Umbilical cord (tissue), 1 donor: ENCODE measurements at regions not wholly inside any gene's neighbourhood (a gene's known extent, or its start where the extent isn't known, plus 50 kb on each side); places are given as distances from the start of the nearest gene placed in this dataset.

Experiments
- DNase-seq: peaks from one replicate; pipeline ENCODE4 v3.0.0-alpha.2; 2015; ENCODE audit warnings: low spot score

DNA sequence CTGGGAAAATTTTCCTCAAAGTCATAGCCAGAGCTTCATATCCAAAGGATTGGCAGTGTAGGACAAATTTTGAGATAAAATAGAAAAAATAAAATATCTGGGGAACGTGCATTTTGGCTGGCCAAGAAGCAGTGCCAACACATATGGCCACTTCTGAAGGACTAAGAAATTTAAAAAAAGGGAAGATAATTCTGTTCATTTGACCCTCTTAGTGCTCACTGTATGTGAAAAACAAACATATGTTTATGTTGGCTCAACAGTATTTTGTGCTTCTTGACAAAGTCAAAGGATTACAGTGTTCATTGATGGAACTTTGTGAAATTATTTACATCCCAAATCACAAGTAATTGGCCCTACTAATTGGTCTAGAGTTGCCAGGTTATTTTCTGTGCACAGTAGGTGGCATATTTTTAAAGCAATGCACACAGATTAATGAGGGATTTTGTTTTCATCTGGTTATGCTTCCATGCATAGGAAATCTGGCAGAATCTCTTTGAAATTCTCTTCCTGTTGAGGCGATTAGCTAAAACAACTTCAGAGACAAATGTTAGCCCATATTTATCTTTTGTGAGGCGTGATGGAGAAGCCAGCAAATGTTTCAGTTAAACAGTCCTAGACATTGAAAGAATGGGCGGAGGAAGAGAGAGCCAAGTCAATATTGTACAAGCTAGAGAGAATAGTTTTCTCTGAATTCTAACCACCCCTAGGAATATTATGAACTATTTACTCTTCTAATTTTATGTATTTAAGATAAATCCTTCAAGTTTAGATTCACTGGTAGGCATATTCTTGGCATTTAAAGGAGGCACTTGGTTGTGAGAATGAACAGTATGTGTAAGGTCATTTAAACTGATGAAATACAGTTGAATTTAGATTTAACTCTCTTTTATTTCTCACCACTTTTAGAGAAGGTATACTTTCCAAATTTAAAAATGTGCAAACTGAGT is 237.7 kb upstream of the MBL2 start:
- DNase-seq: no peak

DNA sequence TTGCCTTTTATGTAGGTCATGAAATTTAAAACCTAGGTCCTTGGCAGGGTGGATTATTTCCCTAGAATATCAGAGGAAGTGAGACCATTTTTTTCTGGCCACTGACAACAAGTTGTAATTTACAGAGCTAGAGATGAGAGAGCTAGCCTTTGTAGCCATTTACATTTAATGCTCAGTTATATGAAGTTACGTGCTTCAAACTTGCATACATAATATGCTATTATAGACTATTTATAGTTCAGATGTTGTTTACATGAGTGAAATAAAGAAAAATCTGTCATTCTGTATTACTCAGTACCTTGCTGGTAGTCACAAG is 234.9 kb upstream of the MBL2 start:
- DNase-seq: no peak

DNA sequence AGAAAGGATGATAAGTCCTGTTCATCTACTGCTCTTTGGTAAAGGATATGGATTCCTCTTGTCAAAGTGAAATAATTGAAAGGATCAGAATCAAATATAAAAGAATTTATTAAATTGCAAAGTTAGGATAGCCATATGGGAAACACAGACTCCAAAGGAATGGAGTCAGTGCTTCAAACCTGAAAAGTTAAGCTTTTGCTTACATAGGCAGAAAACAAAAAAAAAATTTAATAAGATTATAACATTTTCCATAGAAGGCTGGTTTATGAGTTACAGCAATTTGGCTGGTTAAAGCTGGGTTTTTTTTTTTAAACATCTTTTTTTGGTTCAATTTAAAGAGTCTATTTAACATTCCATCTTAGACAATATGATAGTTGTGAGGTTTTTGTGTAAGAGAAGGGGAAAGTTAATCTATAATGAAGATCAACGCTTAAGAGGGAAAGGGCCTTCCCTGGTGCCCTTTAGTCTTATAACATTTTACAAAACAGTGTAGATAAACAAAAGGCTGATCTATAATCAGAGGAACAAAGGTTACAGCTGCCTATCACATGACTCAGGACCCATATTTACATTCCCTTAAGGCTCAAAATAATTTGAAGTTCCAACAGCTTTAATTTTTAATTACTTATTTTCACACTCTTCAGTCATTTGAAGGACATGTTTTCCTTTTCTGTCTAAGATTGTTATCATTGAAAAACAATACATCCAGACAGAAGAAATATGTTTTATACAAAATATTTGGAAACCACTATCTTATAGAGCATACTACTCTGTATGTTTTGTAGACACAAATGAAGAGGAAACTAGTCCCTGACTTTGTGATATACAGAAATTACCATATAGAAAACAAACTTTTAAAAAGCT is 234.3 kb upstream of the MBL2 start:
- no peak for DNase-seq

DNA sequence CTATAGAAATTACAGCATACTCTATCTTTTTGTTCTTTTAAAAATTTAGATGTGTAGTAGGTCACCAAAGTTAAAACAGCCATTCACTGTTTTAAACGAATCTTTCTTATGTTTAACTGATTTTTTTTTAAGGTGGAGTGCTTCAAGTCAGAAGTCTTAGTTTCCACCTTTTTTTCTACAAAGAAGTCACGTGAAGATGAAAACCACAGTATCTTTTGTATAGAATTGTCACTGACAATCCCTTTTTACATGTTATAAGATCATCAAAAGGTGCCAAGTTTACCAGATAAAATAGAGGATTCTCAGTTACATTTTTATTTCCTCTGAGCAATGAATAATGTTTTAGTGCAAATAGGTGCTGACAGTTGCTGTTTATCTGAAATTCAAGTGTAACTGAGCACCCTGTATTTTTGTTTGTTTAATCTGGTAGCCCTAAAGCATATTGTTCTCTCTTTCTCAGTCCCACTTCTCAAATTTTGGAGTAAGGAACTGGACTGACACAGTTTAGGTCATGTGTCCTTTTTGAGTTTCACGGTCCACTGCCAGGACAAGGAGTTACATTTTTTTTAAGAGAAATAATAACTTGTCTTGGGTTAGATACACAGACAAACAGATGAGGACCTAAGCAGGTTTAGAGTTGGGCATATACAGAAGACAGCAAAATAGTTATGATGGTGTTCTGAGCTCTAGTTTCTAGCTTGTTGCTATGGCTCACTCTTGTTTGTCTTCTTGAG is 233.2 kb upstream of the MBL2 start:
- no peak for DNase-seq

DNA sequence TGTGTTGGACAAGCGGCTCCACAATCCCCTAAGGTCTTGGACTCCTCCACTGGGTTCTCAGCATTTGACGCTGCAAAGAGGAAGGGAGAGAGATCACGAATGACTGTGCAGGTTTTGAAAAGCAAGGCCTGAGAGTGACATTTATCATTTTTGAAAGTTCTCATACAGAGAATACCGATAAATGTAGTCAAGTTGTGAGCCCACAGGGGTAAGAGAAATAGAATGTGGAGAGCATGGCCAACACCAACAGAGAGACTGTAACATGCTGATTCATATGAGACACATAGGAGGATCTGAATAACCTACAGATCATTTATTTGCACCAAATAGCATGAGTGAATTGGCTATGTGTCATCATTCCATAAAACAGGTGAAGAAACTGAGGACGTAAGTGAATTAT is 230.5 kb upstream of the MBL2 start:
- DNase-seq: no peak

DNA sequence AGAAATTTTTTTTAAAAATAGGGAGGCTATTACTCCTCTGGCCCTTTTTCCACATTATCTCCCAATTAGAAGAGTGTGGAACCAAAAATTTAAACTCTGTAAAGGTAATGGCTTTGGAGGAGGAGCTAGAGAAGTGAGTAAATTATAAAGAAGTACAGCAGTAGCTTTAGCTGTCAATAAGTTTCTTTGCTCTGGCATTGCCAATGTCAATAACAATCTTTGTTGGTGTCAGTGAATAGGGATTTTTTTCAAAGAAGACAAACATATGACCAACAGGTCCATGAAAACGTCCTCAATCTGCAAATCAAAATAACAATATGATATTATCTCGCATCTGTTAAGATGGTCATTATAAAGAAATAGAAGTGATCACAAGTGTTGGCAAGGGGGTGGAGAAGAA is 227.1 kb upstream of the MBL2 start:
- DNase-seq: no peak

DNA sequence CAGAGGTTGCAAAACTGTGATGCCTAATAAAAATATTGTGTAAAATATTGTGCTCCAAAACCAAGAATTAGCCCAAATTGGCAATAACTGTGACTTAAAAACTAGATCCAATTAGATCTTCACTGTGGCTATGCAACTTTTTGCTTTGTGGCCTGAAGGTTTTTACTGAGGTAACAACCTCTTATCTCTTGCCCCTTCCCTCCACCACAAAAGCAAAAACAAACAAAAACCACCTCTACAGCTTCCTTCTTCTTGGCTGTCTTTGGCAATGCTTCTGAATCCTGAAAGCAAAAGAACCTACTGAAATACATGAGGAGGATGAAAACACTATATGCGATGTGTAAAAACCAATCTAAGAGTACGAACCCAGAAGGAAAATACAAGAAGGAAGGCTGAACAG is 226.7 kb upstream of the MBL2 start:
- no peak for DNase-seq

DNA sequence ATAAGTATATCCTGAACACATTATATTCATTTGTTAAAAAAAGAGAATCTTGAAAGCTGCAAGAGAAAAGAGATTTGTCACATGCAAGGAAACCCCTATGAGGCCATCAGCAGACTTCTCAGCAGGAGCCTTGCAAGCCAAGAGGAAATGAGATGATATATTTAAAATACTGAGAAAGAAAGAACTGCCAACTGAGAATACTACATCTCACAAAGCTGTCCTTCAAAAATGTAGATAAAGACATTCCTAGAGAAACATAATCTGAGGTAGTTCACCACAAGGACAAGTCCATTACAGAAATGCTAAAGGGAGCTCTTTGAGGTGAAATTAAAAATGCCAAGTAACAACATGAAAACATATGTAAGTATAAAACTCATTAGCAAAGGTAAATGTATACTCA is 224.4 kb upstream of the MBL2 start:
- no peak for DNase-seq

DNA sequence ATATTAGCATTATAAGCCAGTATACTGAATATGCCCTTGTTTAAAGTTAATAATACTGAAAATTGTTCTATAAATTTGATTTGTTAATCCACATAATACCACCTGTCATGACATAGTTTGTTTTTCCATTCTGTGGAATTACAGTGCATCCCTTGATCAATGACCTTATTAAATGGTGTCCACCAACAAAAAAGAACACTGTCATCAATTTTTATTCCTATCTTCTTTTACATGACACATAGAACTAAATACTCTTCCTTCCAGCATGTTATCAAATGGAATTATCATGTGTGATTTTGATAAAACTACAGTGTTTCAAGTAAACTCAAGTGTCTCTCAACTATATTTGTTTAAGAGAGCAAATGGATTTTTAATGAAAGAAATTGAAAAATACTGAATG is 221.8 kb upstream of the MBL2 start:
- no peak for DNase-seq

DNA sequence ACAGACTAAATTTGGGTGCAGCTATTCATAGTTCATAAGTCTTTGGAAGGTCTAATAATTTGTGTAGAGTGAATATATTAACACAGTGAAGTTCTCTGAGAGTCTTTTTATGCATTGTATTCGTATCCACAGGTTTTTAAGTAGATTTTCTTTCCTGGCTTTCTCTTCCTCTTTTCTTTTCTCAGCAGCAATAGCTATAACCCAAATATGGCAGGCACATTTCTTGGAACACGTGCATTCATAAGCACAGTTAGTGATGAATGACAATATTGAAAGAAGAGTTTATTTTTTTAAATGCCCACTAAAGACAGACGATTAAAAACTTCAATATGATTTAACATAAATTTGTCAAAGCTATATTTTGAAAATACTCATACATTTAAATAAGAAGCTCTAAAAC is 220.5 kb upstream of the MBL2 start:
- DNase-seq: no peak

DNA sequence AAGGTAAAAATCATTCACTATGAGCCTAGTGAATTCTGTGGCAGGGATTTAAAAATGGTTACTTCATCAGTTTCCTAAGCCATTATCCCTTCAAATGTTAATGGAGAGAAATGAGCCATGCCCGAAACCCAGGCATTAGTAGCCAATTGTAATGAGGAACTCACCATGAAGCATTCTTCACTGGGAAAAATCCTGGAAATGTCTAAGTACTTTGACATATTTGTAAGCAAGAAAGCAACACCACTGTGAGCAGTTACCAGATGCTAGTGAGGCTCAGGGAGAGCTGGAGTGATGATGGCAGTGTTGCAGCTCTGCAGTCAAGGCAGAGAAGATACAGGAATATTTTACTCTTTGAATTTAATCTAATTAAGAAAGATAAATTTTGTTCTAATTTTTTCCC is 220.0 kb upstream of the MBL2 start:
- no peak for DNase-seq

DNA sequence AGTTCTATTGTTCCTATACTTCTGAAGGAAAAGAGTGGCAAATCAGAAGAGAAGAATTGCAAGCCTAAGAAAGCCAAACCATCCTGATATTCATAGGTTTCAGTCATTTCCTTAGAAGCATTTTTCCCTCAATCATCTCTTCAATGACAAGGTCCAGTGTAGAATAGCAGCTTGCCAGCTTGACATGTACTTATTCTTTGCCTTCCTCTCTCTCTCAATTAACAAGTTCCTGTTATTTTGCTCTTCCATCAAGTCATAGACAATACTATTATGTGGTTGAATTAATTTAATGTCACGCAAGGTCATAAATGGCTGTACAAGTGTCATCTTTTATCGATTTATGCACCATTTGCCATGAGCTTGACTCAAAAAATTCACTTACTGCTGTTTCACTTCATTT is 216.3 kb upstream of the MBL2 start:
- no peak for DNase-seq

DNA sequence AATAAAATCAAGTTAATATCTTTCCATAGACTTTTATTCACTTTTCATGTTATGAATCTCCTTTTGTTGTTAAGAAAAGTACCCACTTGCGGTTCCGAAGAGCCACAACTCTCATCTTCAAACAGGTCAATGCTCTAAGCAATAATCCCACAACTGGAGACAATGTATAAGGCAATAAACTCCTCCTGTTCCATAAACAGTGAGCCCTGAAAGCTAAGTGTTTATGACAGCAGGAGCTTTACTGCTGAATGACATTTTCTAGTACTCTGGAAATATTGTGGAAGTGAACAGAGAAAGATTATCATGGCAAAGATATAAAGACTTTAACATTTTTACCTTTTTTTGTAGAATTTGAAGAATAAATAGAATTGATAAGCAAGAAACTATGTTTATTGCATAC is 213.5 kb upstream of the MBL2 start:
- no peak for DNase-seq

DNA sequence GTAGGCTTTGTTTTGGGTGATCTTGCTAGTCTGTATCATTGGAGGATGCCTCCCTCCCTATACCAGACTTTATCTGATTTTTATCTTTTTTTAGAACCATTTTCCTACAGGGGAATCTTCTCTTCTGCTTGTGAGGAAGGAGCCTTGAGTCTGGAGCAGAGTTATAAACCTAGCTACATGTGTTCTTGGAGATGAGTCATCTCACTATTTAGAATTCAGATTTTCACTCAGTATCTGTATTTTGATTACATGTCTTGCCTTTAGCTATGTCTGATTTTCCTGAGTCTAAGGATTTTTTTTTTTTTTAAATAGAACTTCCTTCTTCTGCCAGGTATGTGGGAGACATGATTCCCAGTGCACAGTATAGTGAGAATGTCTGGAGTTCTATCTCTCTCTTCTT is 211.6 kb upstream of the MBL2 start:
- peak; percentile 55 for DNase-seq

DNA sequence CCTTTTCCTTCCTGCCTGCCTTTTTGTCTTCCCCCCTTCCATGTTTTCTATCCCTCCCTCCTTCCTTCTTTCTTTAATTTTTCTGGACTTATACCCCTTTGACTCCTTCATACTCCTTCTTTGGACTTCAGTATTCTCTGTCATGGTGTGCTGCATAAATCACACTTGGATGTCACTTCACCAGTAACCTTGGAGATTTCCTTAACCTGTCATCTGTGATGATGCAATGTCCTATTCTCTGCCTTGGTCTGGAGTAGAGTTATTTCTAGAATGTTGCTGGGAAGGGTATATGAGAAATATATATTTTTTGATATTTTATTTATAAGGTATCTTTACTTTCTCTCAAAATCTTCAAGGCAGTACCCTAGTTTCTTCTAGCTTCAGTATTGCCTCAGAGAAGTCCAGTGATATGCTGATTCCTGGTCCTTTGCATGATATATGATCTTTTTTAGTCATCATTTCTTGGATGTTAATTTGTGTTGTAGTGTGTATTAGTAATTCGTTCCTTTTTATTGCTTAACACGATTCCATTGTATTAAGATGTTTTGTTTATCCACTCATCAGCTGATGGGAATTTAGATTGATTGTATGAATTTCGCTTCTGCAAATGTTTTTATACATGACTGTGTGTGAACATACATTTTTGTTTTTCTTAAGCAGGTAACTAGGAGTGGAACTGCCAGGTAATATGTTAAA is 206.9 kb upstream of the MBL2 start:
- DNase-seq: no peak

DNA sequence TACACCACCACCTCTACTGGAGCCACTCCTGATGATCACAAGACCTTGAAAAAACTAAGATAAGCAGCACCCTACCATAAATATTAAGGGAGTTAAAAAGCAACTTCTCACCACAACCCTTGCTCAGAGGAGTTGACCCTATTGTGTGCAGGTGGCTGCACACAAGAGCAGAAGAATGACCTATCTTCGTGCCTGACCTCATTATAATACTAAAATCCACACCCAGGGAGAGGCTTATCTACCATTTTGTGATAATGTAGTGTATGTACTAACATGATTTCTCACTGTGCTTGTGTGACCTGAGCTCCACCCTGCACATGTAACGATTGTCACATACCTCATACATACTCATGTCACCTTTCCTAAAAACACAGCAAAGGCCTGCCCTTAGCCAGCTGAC is 205.0 kb upstream of the MBL2 start:
- DNase-seq: no peak

DNA sequence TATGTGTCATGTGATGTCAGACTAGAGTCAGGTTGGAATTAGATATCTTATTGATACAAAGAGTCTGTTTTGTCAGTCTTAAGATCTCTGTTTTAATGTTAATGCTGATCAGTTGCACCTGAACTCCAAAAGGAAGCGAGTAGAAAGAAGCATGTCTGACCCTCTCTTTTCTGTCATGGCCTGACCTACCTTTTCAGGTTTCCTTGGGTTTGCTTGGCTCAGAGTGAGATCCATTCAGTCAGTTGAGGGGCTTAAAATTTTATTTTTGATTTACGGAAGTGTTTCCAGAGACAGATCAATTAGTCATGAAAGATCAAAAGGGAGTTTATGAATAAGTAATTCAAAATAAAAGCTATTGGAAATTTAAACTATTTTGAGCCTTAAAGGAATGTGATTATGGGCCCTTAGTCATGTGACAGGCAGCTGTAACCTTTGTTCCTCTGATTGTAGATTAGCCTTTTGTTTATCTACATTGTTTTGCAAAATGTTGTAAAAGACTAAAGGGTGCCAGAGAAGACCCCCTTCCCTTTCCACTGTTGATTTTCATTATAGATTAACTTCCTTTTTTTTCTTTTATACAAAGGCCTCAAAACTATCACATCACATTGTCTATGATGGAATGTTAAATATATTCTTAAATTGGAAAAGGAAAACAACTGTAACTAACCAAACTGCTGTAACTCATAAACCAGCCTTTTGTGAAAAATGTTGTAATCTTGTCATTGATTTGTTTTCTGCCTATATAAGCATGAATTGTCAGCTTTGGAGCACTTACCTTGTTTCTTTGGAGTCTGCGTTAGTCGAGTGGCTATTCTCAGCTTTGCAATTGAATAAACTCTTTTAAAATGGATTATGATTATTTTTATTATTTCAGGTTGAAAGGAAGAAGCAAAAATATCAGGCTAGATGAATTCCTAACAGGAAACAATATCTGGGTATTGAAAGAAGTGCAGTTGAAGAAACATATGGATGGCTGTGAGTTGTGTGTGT is 195.5 kb upstream of the MBL2 start:
- DNase-seq: no peak

DNA sequence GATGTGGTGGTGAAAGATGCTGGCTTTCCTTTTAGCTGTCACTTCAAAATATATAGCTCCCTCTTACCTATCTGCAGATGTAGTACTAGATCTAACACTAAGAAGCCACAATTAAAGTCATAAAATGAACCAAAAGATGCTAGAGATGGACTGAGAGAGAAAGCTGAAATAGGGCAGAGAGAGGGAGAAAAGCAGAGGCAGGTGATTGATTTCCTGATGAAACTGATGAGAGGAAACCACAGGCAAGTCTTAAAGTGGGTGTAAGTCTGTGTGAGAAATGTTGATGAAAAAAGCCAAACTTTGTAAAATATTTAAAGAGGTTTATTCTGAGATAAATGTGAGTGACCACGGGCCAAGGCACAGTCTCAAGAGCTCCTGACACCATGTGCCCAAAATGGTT is 194.3 kb upstream of the MBL2 start:
- DNase-seq: no peak

DNA sequence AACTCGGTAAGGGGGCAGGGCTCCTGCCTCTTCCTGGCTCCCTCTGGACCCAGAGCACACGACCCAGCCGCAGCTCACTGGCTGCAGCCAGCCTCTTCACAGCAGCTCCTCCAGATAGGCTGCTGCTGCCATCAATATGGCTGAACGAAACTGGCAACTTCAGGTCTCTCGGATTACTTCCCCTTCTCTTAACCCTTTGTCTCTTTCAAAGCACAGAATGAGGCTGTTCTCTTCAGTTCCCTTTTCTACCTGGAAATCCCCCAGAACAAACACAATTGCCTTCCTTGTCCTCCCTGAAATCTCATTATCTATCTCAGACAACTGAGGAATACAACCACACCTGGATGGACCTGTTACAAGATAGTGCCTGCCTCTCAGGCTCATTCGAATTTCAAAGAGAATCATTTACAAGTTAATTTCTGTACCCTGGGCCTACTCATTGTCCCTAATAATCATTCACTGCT is 193.4 kb upstream of the MBL2 start:
- DNase-seq: no peak

DNA sequence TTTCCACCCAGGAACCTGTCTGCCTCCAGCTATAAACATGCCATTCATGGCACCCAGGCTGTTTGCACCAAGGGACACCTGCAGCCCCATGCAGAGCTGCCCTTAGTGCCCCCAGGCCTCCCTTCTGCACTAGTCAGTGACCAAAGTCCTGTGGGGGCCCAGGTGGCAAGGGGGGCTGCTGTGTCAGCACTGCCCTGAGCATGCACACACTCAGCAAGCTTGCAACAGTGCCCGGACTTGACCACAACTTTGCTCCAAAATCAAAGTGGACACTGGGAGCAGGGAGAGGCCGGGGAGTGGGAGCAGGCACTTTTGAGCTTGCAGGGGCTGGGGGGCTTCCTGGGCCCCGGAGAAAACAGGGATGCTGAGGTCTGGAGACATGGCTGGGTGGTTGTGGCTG is 192.9 kb upstream of the MBL2 start:
- DNase-seq: no peak
